ENCODE measurements at regions not wholly inside any gene's neighbourhood (a gene's known extent, or its start where the extent isn't known, plus 50 kb on each side); places are given as distances from the start of the nearest gene placed in this dataset.

DNA sequence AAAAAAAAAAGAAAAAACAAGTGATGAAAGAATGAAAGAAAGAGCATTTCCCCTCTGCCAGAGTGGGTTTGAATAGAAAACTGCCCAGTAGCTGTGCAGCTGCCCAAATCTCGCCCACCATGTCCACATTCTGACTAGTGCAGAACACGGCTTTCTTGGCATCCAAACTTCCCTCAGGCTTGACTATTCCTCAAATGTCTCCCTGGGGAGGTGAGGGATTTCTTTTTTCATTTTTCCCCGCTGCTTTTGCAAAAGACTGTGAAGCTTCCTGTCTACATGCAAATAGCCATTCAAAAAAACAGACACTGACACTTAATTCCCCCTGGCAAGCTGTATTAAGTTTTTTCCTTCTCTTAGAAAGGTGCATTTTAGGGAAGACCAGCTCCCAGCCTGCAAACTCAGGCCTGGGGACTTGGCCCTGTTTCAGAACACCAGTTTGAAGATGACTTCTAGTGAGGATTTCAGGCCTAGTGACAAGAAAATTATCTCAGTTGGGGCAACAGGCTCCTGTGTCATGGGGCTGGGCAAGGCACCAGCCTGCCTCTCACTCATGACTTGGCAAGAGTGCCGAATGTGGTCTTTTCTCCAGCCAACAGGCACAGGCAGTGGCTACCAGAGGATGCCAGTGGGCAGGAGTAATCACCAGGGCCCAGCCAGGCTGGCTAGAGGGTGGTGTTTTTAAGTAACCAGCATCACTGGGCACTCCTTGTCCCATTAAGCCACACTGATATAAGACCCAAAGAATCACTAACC lies 178.1 kb upstream of the NFIA start:
- no peaks in the 10 kb centered on the region for H3K9me3 ChIP-seq (replicated peaks)
- H3K4me1 ChIP-seq: peaks cover 14% of the 10 kb centered on the region; the same call in 1 of the 2 replicates
- no peak overlapping the region for H3K4me3 ChIP-seq
- DNase-seq: peak; percentile 19 to 42
- H3K27me3 ChIP-seq: no peaks in the 10 kb centered on the region
- H3K36me3 ChIP-seq: no peaks in the 10 kb centered on the region
- peak overlapping the region; percentile 15; the same call in 1 of the 2 replicates for H3K27ac ChIP-seq

GRCh38 chr1:60903591-60903990 lies 178.8 kb upstream of the NFIA start:
- Histone ChIP-seq H3K4me3 (no peak overlapping the region), H3K27ac (peak overlapping the region; percentile 15; the same call in 1 of the 2 replicates), H3K36me3 (no peaks in the 10 kb centered on the region), H3K27me3 (no peaks in the 10 kb centered on the region), H3K4me1 (peaks cover 14% of the 10 kb centered on the region; the same call in 1 of the 2 replicates), H3K9me3 (replicated peaks) (no peaks in the 10 kb centered on the region)
- DNase-seq: peak; percentile 90 to 92

DNA sequence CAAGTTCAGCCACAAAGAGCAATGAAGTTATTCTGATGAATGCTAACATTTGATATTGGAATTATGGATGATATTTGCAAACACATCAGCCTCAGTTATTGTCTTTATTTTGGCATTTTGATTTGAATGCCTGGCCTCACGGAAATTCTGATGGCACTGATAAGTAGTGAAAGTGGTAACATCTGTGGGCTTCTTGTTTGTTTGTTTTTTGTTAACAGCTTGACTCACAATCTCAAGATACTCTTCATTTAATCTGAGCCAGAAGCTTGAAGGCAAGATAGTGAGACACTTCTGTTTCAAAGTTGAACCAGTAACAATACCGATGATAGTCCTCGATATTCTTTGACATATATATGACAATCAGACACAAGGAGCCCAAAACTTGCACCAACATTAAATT lies 182.9 kb upstream of the NFIA start:
- DNase-seq: no peak
- no peak overlapping the region for H3K27ac ChIP-seq
- no peaks in the 10 kb centered on the region for H3K9me3 ChIP-seq (replicated peaks)

GRCh38 chr1:60898987-60899386 lies 183.4 kb upstream of the NFIA start:
- no peaks in the 10 kb centered on the region for H3K36me3 ChIP-seq
- H3K27ac ChIP-seq: no peak overlapping the region
- H3K4me3 ChIP-seq: no peak overlapping the region
- H3K4me1 ChIP-seq: peaks cover 8% of the 10 kb centered on the region; the same call in 1 of the 2 replicates
- no peaks in the 10 kb centered on the region for H3K27me3 ChIP-seq
- H3K9me3 ChIP-seq (replicated peaks): no peaks in the 10 kb centered on the region
- no peak for DNase-seq

More for the DNA sequence above, 182.9 kb upstream of the NFIA start:
- H3K36me3 ChIP-seq: no peaks in the 10 kb centered on the region
- H3K4me1 ChIP-seq: peaks cover 13% of the 10 kb centered on the region; the same call in 1 of the 2 replicates
- no peak overlapping the region for H3K4me3 ChIP-seq
- H3K27me3 ChIP-seq: no peaks in the 10 kb centered on the region

DNA sequence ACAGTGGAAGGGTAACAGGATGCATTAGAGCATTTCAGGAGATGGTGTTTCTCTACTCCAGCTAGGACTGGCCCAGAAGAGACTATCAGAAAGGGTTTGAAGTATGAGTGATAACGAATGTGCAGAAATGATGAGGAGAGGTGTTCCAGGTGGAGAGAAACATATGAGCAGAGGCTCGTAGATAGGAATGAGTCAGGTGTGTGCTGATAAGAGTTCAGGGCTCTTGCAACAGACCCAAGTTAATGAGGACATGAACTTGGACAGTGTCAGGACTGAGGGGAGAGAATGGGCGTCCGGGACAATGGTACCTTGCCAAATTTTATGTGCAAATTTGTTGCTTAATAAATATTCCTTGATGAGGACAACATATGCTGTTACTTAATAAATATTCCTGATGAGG lies 183.9 kb upstream of the NFIA start:
- Histone ChIP-seq H3K27me3 (no peaks in the 10 kb centered on the region), H3K36me3 (no peaks in the 10 kb centered on the region), H3K27ac (no peak overlapping the region), H3K4me3 (no peak overlapping the region), H3K9me3 (replicated peaks) (no peaks in the 10 kb centered on the region), H3K4me1 (peaks cover 5% of the 10 kb centered on the region; the same call in 1 of the 2 replicates)
- no peak for DNase-seq

- Histone ChIP-seq H3K27me3 (no peaks in the 10 kb centered on the region), H3K4me3 (no peak overlapping the region), H3K27ac (no peak overlapping the region), H3K36me3 (no peaks in the 10 kb centered on the region), H3K9me3 (replicated peaks) (no peaks in the 10 kb centered on the region), H3K4me1 (no peaks in the 10 kb centered on the region)
- DNase-seq: no peak
These were observed 185.5 kb upstream of the NFIA start for GRCh38 chr1:60896701-60897363.

DNA sequence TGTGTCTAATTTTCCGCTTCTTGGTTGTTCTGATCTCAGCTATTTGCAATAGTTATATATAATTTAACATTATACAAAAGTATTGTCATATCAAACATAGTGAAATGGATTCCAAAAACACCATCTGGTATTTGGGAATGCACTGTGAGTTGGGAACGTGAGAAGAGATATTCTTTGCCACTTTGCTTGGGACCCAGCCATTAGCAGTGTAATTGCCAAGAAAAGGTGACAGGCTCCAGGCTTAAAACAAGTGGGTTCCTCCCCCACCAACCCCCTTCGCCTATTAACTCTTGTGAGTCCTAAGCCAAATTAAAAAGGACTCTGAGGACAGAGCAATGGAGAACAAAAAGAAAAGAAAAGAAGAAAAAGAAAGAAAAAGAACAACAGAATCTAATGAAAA lies 186.7 kb upstream of the NFIA start:
- H3K9me3 ChIP-seq (replicated peaks): no peaks in the 10 kb centered on the region
- no peaks in the 10 kb centered on the region for H3K27me3 ChIP-seq
- H3K4me1 ChIP-seq: no peaks in the 10 kb centered on the region
- H3K27ac ChIP-seq: no peak overlapping the region
- no peak for DNase-seq
- no peaks in the 10 kb centered on the region for H3K36me3 ChIP-seq
- H3K4me3 ChIP-seq: no peak overlapping the region

- Histone ChIP-seq H3K27me3 (no peaks in the 10 kb centered on the region), H3K36me3 (no peaks in the 10 kb centered on the region), H3K27ac (no peak overlapping the region), H3K9me3 (replicated peaks) (no peaks in the 10 kb centered on the region), H3K4me3 (no peak overlapping the region), H3K4me1 (no peaks in the 10 kb centered on the region)
- DNase-seq: no peak
These were observed 187.1 kb upstream of the NFIA start for GRCh38 chr1:60895252-60895651.

DNA sequence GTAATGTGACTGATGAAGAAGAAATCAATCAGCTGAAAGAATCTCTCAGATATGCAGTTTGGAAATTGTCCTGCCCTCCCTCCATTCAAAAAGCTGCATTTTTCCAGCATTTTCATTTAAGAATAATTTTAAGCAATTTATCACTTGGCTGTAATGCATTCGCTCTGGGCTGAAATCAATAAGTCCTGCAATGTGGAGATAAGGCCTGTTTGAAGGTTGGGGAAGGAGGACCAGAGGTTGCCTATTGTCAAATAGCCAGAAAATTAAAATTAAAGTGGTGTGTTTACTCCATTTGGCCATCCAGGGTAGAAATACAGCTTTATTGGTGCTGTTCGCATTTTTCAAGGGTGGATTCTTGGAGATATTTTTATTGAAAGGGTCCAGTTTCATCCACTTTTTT lies 187.6 kb upstream of the NFIA start:
- H3K27me3 ChIP-seq: no peaks in the 10 kb centered on the region
- no peaks in the 10 kb centered on the region for H3K4me1 ChIP-seq
- DNase-seq: no peak
- H3K4me3 ChIP-seq: no peak overlapping the region
- no peaks in the 10 kb centered on the region for H3K36me3 ChIP-seq
- H3K27ac ChIP-seq: no peak overlapping the region
- no peaks in the 10 kb centered on the region for H3K9me3 ChIP-seq (replicated peaks)

DNA sequence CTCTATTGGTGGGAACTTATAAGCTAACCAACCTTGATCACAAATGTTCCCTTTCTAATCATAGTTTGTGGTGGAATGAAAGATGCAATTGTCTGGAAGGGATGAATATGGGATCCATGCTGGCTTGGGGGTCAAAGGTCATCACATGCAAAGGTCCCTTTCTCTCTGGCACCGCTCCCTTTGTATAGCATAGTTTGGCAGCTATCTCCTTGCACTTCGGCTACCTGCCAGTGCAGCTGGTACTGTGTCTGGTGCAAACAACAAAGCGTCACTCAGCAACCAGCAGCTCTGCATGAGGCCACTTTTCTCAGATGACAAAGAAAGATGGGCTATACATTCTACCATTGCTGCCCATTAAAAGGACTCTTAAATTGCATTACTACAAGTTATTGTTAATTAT lies 188.2 kb upstream of the NFIA start:
- DNase-seq: no peak
- Histone ChIP-seq H3K4me1 (no peaks in the 10 kb centered on the region), H3K4me3 (no peak overlapping the region), H3K27ac (no peak overlapping the region), H3K36me3 (no peaks in the 10 kb centered on the region), H3K27me3 (no peaks in the 10 kb centered on the region), H3K9me3 (replicated peaks) (no peaks in the 10 kb centered on the region)

GRCh38 chr1:60893136-60893930 lies 189.0 kb upstream of the NFIA start:
- Histone ChIP-seq H3K9me3 (replicated peaks) (no peaks in the 10 kb centered on the region), H3K27ac (no peak overlapping the region), H3K4me3 (no peak overlapping the region), H3K4me1 (no peaks in the 10 kb centered on the region), H3K36me3 (no peaks in the 10 kb centered on the region), H3K27me3 (no peaks in the 10 kb centered on the region)
- no peak for DNase-seq

DNA sequence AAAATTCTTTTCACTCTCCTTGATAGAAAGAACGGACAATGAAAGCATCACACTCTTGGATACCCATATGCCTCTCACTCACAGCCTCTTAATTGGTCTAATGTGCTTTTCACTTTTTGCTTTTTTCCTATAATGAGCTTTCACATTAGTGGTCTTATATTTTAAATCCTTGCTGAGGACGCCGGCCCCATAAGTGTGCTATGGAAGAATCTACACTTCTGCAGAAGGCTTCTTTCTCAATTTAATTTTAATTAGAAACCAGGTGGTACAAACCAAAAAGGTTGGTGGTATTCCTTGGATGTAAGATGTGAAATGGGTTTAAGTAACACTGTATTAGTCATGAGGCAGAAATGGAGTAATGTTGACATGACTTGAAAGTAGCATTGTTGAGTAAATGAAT lies 190.6 kb upstream of the NFIA start:
- Histone ChIP-seq H3K27me3 (no peaks in the 10 kb centered on the region), H3K4me1 (no peaks in the 10 kb centered on the region), H3K9me3 (replicated peaks) (no peaks in the 10 kb centered on the region), H3K36me3 (no peaks in the 10 kb centered on the region), H3K27ac (no peak overlapping the region), H3K4me3 (no peak overlapping the region)
- no peak for DNase-seq

- Histone ChIP-seq H3K36me3 (no peaks in the 10 kb centered on the region), H3K27ac (no peak overlapping the region), H3K4me3 (no peak overlapping the region), H3K4me1 (no peaks in the 10 kb centered on the region), H3K9me3 (replicated peaks) (no peaks in the 10 kb centered on the region), H3K27me3 (no peaks in the 10 kb centered on the region)
- no peak for DNase-seq
These were observed 191.1 kb upstream of the NFIA start for GRCh38 chr1:60891281-60891680.

- no peaks in the 10 kb centered on the region for H3K27me3 ChIP-seq
- H3K4me1 ChIP-seq: no peaks in the 10 kb centered on the region
- H3K9me3 ChIP-seq (replicated peaks): no peaks in the 10 kb centered on the region
- H3K27ac ChIP-seq: no peak overlapping the region
- no peak for DNase-seq
- H3K4me3 ChIP-seq: no peak overlapping the region
- H3K36me3 ChIP-seq: no peaks in the 10 kb centered on the region
These were observed 191.7 kb upstream of the NFIA start for GRCh38 chr1:60890664-60891063.

- DNase-seq: no peak
- no peaks in the 10 kb centered on the region for H3K9me3 ChIP-seq (replicated peaks)
- H3K36me3 ChIP-seq: no peaks in the 10 kb centered on the region
- H3K4me1 ChIP-seq: no peaks in the 10 kb centered on the region
- H3K4me3 ChIP-seq: no peak overlapping the region
- no peaks in the 10 kb centered on the region for H3K27me3 ChIP-seq
- H3K27ac ChIP-seq: no peak overlapping the region
These were observed 192.7 kb upstream of the NFIA start for GRCh38 chr1:60889709-60890108.

All from SJCRH30 (cell line).